HTR-8/SVneo (cell line): ENCODE measurements at regions not wholly inside any gene's neighbourhood (a gene's known extent, or its start where the extent isn't known, plus 50 kb on each side); places are given as distances from the start of the nearest gene placed in this dataset.
A peak's percentile ranks its signal among the peaks of the same experiment; 100 is the strongest.
"Not testable (repeated sequence)": the region's sequence is repeated elsewhere in the genome, so short reads cannot be mapped to it uniquely, and the experiment has no call there.

Source experiments
- DNase-seq: peaks from one replicate; pipeline ENCODE4 v3.0.0; 2011; ENCODE audit warnings: low spot score, mixed read lengths; ENCODE audit not compliant: insufficient read length
- FAIRE-seq: peaks from 2 replicates; lab custom pipeline; 2011; peaks lifted over from hg19 to GRCh38; lab: Jason Lieb, UNC

DNA sequence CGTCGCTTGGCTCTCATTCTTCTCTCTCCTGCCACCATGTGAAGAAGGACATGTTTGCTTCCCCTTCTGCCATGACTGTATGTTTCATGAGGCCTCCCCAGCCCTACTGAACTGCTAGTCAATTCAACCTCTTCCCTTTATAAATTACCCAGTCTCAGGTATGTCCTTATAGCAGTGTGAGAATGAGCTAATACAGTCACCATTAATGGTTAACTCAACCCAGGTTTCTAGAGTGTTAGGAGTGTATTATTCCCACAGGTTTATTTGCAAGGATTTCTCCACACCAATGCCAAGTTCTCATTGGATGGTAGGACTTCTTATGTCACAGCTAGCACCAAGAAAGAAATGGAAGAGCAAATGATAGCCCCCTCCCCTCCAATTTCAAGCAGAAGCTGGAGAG, 71.9 kb downstream of the DYNAP start:
- no peak for DNase-seq

DNA sequence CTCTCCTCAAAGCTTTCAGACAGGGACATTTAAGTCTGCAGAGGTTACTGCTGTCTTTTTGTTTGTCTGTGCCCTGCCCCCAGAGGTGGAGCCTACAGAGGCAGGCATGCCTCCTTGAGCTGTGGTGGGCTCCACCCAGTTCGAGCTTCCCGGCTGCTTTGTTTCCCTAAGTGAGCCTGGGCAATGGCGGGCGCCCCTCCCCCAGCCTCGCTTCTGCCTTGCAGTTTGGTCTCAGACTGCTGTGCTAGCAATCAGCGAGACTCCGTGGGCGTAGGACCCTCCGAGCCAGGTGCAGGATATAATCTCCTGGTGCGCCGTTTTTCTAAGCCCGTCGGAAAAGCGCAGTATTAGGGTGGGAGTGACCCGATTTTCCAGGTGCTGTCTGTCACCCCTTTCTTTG, 78.7 kb downstream of the DYNAP start:
- FAIRE-seq, DNase-seq: not testable (repeated sequence)

More for the DNA sequence above, 71.9 kb downstream of the DYNAP start:
- FAIRE-seq, result no peak

DNA sequence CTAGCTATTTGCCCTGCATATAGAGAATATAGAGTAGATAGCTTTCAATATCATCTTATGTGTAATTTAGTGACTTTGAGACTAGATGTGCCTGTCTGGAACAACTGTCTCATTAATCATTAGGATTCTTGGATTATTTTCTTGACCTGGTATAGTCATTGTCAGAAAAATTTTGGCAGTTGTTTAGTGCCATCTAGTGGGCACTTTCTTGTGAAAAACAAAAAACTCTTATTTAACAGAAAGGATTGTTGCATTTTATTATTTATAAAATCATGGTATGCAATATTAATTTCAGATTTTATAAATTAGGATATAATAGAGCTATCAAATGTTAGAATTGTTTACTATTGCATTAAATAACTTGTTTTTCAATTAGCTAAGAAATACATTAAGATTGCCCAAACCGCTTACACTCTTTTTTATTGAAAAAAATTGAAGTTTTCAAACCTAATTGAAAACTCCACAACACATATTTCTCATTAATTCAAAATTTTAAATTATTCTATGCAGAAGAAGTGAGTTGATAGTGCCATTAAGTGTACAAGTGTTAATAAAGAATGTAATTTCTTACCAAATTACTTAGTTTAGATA, 80.3 kb downstream of the DYNAP start:
- FAIRE-seq (no peak), DNase-seq (peak; percentile 14)

DNA sequence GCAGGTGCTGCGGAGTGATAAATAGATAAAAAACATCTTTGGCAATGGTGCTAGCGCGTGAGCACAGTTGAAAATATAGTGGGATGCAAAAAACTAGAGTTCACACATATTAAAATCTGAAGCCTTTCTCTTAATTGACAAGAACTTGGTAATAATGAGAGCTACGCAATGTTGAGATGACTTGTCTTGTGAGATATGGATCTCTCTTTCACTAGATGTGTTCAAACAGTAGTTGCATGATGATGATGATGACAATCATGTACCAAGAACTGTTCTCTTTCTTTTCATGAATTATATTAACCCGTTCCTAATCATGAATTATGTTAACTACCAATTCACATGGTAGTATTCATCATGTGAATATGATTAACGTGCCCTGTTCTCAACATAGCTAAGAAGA, 81.1 kb downstream of the DYNAP start:
- DNase-seq, result no peak
- no peak for FAIRE-seq

DNA sequence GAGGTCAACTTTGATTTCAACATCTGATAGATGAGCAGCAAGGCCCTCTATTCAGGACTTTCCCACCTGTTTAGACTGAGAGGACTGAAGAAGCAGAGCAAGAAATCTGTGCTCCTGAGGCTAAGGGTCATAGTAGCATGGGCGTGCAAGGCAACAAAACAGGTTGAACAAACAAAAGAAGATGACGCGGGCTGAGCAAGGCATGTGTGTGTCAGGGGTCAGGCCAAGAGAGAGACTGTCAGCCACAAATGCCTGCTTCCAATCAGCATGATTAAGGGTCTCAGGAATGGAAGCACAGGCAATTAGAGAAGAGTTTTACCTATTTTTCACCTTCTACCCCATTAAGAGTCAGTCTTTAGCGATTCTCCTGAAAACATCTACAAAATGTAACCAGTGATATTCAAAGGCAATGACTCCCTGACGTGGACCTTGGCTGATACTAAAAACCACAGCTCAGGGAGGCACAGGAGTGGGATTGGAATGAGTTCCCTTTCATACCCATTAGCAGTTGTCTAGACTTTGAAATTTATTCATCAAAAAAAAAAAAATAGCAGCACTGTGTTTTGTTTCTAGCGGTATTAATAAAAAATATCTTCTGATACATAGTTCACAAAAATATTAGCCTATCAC, 81.9 kb downstream of the DYNAP start:
- DNase-seq (no peak), FAIRE-seq (no peak)

DNA sequence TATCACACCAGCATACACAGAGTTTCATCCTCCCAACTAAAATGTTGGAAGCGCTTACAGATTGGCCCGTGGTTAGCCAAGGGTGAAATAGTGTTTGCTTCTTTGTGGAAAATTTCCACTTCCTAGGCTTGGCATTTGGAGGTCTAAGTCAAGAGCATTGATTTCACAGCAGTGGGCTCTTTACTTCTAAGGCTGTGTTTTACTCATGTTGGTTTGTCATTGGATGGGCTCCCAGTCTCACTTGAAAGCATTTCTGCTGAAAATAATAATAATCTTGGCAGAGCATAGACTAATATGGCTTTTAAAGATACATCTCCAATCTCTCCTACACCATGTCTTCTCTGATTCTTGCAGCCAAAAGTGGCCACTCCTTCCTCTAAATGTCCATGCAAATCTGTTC, 82.9 kb downstream of the DYNAP start:
- FAIRE-seq (no peak), DNase-seq (no peak)

DNA sequence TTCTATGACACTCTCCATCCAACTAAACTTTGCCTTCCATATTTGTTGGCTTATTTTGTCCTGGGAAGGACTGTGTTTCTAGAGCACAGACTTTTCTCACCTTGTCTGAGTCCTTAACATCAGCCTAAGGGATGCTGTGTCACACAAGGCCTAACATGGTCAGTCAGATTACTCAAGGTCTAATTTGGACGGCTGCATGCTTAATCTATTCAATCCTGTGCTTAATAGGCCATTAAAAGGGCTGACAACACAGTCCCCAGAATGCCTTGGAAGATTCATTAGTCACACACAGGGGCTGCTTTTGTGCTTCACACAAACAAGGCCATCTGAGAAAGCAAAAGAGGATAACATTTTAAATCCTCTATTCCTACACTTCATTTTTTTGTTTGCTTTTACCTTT, 84.0 kb downstream of the DYNAP start:
- FAIRE-seq (no peak), DNase-seq (no peak)

DNA sequence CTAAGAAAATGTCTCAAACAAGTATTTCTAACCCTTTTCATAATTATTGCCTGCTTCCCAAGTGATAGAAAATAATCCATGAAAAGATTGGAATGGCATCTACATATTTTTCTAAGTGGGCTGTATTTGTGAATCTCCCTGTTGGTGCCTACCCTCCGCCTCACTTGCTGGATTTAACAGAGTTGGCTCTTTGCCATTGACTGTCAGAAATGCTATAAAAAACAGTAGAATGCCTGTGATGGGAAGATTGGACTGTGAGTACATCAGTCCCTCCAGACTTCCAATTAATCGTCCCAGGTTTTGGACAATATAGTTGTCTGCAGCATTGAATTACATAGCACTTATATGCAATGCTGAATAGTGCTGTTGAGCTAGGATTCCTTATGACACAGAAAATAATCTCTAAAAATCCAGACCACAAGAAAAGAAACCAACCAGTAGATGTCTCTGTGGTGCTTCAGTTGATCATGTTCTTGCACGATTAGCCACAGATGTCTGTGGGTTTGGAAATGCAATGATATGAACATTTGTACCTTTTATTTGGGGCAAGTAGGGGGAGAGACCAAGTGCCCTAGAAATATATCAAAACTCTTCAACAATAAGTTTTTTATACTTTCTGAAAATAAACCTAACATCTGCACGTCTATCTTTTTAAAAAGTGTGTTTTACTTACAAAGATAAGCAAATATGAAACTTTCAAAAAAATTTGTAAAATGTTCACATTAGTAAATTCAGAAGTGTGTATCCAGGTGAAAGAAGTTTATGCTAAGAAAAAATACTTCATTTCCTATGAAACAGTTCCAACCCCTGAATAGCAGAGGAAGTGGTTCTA, 88.5 kb downstream of the DYNAP start:
- DNase-seq, result peak; percentile 37
- no peak for FAIRE-seq

DNA sequence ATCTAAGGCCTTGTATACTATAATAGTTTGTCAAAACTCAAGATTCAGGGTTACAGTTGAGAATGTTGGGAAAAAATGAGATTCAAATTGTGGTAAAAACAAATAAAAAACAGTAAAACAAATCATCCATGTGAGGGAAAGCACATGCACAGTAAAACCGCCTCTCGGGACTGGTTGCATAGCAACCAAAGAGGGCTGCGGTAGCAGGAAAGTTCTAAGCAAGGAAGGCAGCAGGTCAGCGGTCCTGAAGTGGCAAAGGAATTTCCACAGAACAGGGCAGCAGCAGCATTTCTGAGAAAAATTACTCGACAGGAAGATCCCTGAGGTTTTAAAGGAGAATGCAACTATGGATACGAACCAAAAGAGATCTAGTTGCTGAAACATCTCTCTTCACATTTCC, 93.7 kb downstream of the DYNAP start:
- FAIRE-seq (no peak), DNase-seq (no peak)

DNA sequence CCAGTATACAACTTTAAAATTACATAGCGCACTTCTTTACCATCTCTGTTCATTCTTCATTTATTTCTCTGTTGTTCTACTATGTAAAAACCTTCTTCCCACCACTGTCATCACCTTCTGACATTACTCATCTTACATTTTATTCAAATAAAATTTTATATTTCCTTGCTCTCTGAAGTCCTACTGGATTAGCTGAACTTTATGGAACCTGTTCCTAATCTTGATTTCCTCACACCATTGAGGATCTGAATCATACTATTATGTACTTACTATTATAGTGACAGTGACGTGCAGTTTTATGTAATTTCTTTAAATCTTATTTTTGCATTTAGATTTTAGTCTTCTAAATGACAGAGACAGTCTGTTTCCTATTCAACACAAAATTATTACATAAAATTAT, 98.3 kb downstream of the DYNAP start:
- no peak for DNase-seq

DNA sequence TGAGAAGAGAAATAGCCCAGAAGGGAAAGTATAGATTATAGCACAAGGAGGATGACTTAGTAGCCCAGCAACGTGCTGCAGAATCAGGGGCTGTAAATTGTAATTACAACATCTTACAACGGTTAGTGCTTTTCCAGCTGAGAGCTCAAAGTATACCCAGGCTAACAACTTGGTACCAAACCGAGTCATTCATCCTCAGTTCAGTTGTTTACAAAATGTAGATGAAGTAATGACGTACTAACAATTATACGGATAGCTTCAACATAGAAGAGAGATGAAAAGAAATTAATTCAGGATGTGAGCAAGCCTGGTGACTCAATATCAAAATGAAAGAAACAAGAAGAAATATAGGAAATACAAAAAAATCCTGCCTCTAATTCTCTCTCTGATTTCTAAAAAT, 99.2 kb downstream of the DYNAP start:
- FAIRE-seq (no peak), DNase-seq (no peak)

More for the DNA sequence above, 98.3 kb downstream of the DYNAP start:
- no peak for FAIRE-seq

DNA sequence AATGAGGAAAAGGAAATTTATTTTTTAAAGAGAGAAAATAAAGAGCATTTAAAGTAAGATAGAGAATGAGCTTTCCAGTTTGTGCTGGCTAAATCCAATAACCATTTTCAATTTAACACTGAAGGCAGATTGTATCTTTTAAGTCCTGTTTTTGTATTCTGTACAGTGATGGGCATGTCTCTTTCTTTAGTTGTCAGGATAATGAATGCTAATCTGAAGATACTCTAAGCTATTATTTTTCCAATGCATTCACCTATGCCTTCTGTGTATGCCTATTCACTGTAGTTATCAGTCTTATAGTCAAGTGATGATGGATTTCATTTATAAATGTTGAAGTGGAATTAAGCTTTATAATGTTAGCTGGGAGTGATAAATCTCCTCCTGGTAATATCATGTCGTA, 101.4 kb downstream of the DYNAP start:
- no peak for FAIRE-seq

DNA sequence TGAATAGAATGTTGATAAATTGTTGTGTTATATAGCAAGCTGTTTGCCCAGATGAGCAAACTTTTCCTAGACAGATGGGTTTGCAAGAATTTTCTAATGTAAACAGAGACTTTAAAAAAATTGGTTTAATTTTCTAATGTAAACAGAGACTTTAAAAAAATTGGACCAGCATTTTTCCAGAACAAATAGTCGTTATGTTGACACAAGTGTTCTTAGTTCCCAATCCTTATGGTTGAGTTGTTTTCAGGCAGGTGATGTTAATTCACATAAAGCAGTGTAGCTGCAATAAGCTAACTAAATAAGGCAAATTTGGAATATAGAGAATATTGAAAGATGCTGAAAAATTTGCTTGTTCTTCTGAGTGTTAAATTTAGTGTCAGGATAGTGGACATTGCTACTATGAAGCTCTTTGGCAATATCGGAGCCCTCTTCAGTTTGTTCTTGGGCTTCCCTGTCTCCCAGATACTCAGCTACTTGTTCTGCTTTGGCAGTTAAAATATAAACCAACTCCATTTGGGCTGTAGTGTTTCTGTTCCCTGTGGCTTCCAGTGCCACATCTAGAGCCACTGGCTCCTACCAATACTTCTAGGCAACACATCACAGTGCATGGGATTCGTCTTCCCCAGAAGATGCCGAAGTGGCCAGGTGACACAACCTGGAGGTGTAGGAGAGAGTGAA, 105.7 kb downstream of the DYNAP start:
- FAIRE-seq (no peak), DNase-seq (no peak)

More for the DNA sequence above, 101.4 kb downstream of the DYNAP start:
- DNase-seq, result no peak

DNA sequence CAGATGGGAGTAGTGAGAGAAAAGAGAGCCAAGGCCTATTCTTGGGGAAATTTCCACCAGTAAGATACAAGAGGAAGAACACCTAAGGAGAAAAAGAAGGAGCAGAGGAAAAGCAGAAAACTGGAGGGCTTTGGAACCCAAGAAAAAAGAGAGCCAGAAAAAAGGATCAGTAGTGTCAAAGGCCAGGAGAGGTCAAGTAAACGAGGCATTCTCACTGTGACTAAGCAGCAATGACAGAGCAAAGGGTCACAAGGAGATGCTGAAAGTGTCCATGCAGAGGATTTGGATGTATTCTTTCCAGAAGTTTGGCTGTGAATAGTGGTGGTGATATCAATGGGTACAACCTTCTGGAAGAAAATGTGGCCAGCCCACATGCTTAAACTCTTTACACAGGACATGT, 109.5 kb downstream of the DYNAP start:
- no peak for FAIRE-seq

DNA sequence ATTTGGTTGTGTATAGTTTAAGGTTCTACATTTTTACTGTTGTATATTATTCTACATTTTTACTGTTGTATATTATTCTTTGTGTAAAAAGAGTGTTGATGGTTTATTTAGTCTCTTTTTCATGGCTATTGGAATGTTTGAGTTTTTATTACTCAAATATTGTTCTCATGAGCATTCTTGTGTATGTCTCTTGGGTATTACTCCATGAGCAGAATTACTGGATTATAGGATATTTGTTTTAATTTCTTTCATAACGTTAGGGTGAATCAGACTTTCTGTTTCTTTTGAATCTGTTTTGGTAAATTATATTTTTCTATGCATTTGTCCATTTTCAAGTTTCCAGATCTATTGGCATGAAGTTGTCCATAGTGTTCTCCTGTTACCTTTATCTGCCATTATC, 111.6 kb downstream of the DYNAP start:
- DNase-seq (no peak), FAIRE-seq (no peak)

More for the DNA sequence above, 109.5 kb downstream of the DYNAP start:
- no peak for DNase-seq

DNA sequence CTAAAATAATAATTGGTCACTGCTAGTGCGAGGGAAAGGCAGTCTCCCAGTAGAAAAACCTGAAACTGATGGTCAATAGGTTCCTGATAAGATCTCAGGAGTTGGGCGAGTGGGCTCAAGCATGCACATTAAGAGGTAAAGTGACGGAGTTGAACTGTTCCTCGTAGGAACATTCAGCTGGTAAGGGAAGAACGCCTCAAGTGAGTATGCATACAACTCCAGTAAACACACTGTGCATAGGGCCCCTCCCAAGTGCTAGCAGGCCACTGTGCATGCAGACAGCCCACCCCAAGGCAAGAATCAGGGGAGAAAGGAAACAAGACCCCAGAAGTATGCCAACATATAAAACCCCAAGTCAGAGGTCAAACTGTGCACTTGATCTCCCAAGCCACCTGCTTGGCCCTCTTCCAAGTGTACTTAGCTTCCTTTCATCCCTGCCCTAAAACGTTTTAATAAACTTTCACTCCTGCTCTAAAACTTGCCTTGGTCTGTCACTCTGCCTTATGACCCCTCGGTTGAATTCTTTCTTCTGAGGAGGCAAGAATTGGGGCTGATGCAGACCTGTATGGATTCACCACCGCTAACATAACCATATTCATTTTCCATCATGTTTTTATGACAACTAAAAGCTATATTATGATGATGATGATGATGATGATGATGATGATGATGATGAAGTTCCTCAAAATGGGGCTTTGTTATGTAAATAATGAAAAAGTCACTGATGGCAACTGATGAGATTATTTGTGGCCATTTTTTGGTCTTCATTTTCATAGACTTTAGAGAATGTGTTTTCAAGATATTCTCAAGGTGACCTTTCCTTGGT, 118.0 kb upstream of the RAB27B start:
- no peak for DNase-seq
- no peak for FAIRE-seq

DNA sequence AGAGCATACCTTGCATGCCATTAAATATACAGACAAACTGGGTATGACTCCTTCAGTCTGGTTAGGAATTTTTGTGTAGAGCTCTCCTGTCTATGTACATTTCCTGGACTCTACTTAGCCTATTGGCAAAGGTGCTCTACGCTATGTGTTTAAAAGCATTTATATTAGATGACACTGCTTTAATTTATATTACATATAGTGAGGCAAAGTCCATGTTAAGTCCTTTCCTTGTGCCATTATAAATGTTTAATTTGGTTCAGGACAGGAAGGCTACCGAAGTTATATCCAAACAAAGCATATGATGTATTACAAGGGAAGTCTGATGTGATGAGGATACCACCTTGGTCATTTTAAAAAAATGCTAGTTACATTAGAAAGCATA, 117.4 kb upstream of the RAB27B start:
- DNase-seq, result no peak
- no peak for FAIRE-seq

DNA sequence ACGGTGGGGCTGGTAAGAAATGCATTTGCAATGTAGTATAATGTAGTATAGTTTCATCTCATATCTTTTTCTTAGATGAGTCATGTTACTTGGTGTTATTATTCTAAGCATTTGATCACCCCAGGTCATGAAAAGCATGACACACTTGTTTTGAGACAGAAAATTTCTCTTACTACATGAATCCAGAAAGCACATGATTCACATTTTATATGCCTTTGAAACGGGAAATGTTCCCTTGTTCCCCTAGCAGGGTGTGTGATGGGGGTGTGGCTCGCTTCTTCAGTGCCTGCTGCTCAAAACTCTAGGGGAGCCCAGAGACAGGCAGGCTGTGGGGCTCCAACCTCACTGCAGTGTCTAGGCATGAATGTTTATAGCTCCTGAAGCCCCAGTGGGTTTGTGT, 116.0 kb upstream of the RAB27B start:
- DNase-seq (peak; percentile 32), FAIRE-seq (no peak)

DNA sequence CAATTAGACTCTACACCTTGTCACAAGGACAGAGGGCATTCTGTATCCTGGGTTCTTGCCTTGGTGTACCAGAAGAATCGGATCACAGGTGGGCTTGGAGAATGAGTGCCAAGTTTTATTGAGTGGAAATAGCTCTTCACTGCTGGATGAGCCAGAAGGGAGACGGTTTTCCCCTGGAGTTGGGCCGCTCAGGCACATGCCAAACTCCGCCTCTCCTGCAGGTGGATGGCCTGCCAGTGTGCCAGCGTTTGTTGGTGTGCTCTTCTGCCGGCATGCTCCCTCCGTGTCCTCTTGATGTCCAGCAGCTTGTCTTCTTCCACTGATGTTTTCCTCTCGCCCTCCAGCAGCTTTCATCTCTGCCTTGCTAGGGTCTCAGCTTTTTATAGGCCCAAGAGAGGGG, 115.5 kb upstream of the RAB27B start:
- no peak for FAIRE-seq
- DNase-seq, result no peak

DNA sequence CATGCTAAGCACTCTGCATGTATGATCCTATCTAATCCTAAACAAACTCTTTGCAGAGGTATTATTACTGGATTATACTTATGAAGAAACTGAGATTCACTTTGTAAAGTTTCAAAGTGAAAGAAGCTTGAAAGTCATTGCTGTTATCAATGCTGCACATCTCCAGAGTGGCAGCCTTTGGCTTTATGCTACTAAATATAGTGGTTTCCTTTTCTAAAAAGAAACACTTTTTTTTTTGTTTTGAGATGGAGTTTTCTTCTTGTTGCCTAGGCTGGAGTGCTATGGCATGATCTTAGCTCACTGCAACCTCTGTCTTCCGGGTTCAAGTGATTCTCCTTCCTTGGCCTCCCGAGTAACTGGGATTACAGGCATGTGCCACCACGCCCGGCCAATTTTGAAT, 114.9 kb upstream of the RAB27B start:
- DNase-seq (no peak), FAIRE-seq (no peak)
